WTC11 (cell line): ENCODE measurements at regions not wholly inside any gene's neighbourhood (a gene's known extent, or its start where the extent isn't known, plus 50 kb on each side); places are given as distances from the start of the nearest gene placed in this dataset.

Source experiments
- ATAC-seq: fragments of 200-7000 bp; cut with Tn5 transposase; 2 replicates; pipeline ENCODE4 v1.10.0; 2021; ENCODE audit warnings: mild to moderate bottlenecking, moderate library complexity
- CTCF ChIA-PET: fragments of 300-600 bp; sonication (Branson Sonifier 250); formaldehyde crosslinking; loops from one replicate; lab custom pipeline; 2021; ENCODE audit warnings: antibody characterized with exemption; lab: Charles Lee
- POLR2A ChIA-PET: fragments of 350-600 bp; sonication (Branson Sonifier 250); formaldehyde crosslinking; loops from one replicate; lab custom pipeline; 2021; ENCODE audit warnings: antibody characterized with exemption; lab: Charles Lee
- DNase-seq: peaks from one replicate; pipeline ENCODE4 v3.0.0; 2021; ENCODE audit warnings: low spot score
- H3K27ac Mint-ChIP-seq: 2 replicates; pipeline ENCODE4 v1.8.0; 2021; ENCODE audit warnings: mixed read lengths
- H3K27me3 Mint-ChIP-seq: 2 replicates; pipeline ENCODE4 v1.8.0; 2021; ENCODE audit warnings: low read depth, mild to moderate bottlenecking, moderate library complexity, mixed read lengths
- H3K36me3 Mint-ChIP-seq: 2 replicates; pipeline ENCODE4 v1.8.0; 2021; ENCODE audit warnings: mixed read lengths
- H3K4me1 Mint-ChIP-seq: 2 replicates; pipeline ENCODE4 v1.8.0; 2022; ENCODE audit warnings: mixed read lengths
- H3K4me3 Mint-ChIP-seq: 2 replicates; pipeline ENCODE4 v1.8.0; 2021; ENCODE audit warnings: mild to moderate bottlenecking, moderate library complexity, mixed read lengths
- H3K9me3 Mint-ChIP-seq: 2 replicates; pipeline ENCODE4 v1.8.0; 2021; ENCODE audit warnings: mixed read lengths
- CBFB ChIP-seq: sonication (generic); formaldehyde crosslinking; IDR thresholded peaks from 2 replicates; pipeline ENCODE4 v1.8.1; 2022; ENCODE audit warnings: mild to moderate bottlenecking, low read depth, missing genetic modification reagents
- CREM ChIP-seq: sonication (generic); formaldehyde crosslinking; IDR thresholded peaks from 2 replicates; pipeline ENCODE4 v1.8.1; 2022; ENCODE audit warnings: mild to moderate bottlenecking, missing genetic modification reagents, moderate library complexity
- ETV6 ChIP-seq: sonication (generic); formaldehyde crosslinking; IDR thresholded peaks from 2 replicates; pipeline ENCODE4 v1.8.1; 2022; ENCODE audit warnings: mild to moderate bottlenecking, missing genetic modification reagents
- FOXP1 ChIP-seq: sonication (generic); formaldehyde crosslinking; IDR thresholded peaks from 2 replicates; pipeline ENCODE4 v1.8.0; 2022; ENCODE audit warnings: missing genetic modification reagents, mild to moderate bottlenecking, moderate library complexity, borderline replicate concordance
- IRF2 ChIP-seq: sonication (generic); formaldehyde crosslinking; IDR thresholded peaks from 2 replicates; pipeline ENCODE4 v1.8.0; 2022; ENCODE audit warnings: low read depth, missing genetic modification reagents, borderline replicate concordance
- JAZF1 ChIP-seq: fragments of 250-450 bp; sonication (Bioruptor Pico); IDR thresholded peaks from 2 replicates; pipeline ENCODE4 v1.9.0; 2021; ENCODE audit warnings: moderate library complexity, mild to moderate bottlenecking, inconsistent platforms
- MYBL2 ChIP-seq: sonication (generic); formaldehyde crosslinking; IDR thresholded peaks from 2 replicates; pipeline ENCODE4 v1.8.1; 2023; ENCODE audit warnings: mild to moderate bottlenecking, moderate library complexity, missing genetic modification reagents
- NFATC4 ChIP-seq: fragments of 250-450 bp; sonication (Bioruptor Pico); IDR thresholded peaks from 2 replicates; pipeline ENCODE4 v1.9.0; 2021; ENCODE audit warnings: mild to moderate bottlenecking
- NFYB ChIP-seq: sonication (generic); formaldehyde crosslinking; conservative IDR thresholded peaks from 2 replicates; pipeline ENCODE4 v1.8.0; 2022; ENCODE audit warnings: low read depth, missing genetic modification reagents
- NR2C2 ChIP-seq: sonication (generic); formaldehyde crosslinking; IDR thresholded peaks from 2 replicates; pipeline ENCODE4 v1.8.0; 2022; ENCODE audit warnings: mild to moderate bottlenecking, missing genetic modification reagents
- OVOL2 ChIP-seq: fragments of 250-450 bp; sonication (Bioruptor Pico); IDR thresholded peaks from 2 replicates; pipeline ENCODE4 v1.9.0; 2021; ENCODE audit warnings: mild to moderate bottlenecking, borderline replicate concordance
- RORB ChIP-seq: fragments of 250-450 bp; sonication (Bioruptor Pico); IDR thresholded peaks from 2 replicates; pipeline ENCODE4 v1.9.0; 2021; ENCODE audit warnings: mild to moderate bottlenecking
- TEAD4 ChIP-seq: sonication (generic); formaldehyde crosslinking; IDR thresholded peaks from 2 replicates; pipeline ENCODE4 v1.8.0; 2022; ENCODE audit warnings: mild to moderate bottlenecking, missing genetic modification reagents
- TP53 ChIP-seq: sonication (generic); formaldehyde crosslinking; IDR thresholded peaks from 2 replicates; pipeline ENCODE4 v1.8.1; 2023; ENCODE audit warnings: mild to moderate bottlenecking, missing genetic modification reagents
- ZNF232 ChIP-seq: sonication (generic); formaldehyde crosslinking; IDR thresholded peaks from 2 replicates; pipeline ENCODE4 v1.8.0; 2022; ENCODE audit warnings: mild to moderate bottlenecking, missing genetic modification reagents
- ZNF263 ChIP-seq: sonication (generic); formaldehyde crosslinking; IDR thresholded peaks from 2 replicates; pipeline ENCODE4 v1.8.1; 2022; ENCODE audit warnings: low read depth, mild to moderate bottlenecking, moderate library complexity, missing genetic modification reagents
- TF ChIP-seq, protein P1 (sequence below): sonication (generic); formaldehyde crosslinking; IDR thresholded peaks from 2 replicates; pipeline ENCODE4 v1.8.0; 2022; ENCODE audit warnings: mild to moderate bottlenecking, missing genetic modification reagents
- TF ChIP-seq, protein P2 (sequence below): sonication (generic); formaldehyde crosslinking; IDR thresholded peaks from 2 replicates; pipeline ENCODE4 v1.8.1; 2023; ENCODE audit warnings: mild to moderate bottlenecking, missing genetic modification reagents
- TF ChIP-seq, protein P3 (sequence below): sonication (generic); formaldehyde crosslinking; conservative IDR thresholded peaks from 2 replicates; pipeline ENCODE4 v1.8.1; 2022; ENCODE audit warnings: mild to moderate bottlenecking, missing genetic modification reagents
- TF ChIP-seq, protein P4 (sequence below): fragments of 250-450 bp; sonication (Bioruptor Pico); IDR thresholded peaks from 2 replicates; pipeline ENCODE4 v1.8.0; 2021; ENCODE audit warnings: mild to moderate bottlenecking
- TF ChIP-seq, protein P5 (sequence below): sonication (generic); formaldehyde crosslinking; IDR thresholded peaks from 2 replicates; pipeline ENCODE4 v1.8.0; 2022; ENCODE audit warnings: mild to moderate bottlenecking, missing genetic modification reagents
- TF ChIP-seq, protein P6 (sequence below): sonication (generic); formaldehyde crosslinking; IDR thresholded peaks from 2 replicates; pipeline ENCODE4 v1.8.1; 2023; ENCODE audit warnings: mild to moderate bottlenecking, missing genetic modification reagents
- TF ChIP-seq, protein P7 (sequence below): fragments of 250-450 bp; sonication (Bioruptor Pico); IDR thresholded peaks from 2 replicates; pipeline ENCODE4 v1.9.0; 2021; ENCODE audit warnings: mild to moderate bottlenecking

DNA sequence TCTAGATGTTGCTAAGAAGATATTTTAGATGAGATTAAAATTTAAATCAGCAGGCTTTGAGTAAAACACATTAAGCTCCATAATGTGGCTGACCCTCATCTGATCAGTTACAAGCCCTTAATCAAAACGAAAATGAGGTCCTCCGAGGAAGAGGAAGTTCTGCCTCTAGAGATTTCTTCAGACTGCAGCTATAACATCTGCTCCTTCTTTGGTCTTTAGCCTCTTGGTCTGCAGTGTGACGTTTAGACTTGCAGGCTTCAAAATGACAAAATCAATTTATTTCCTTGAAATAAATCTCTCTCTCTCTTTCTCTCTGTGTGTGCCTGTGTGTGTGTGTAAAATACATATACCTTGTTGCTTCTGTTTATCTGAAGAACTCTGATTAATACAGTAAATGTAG is 1429.8 kb upstream of the CDH9 start:
- no peak for TF ChIP-seq CBFB (CRISPR knock-in tag)
- no peak for TF ChIP-seq CREM (CRISPR knock-in tag)
- TF ChIP-seq, protein P1, sequence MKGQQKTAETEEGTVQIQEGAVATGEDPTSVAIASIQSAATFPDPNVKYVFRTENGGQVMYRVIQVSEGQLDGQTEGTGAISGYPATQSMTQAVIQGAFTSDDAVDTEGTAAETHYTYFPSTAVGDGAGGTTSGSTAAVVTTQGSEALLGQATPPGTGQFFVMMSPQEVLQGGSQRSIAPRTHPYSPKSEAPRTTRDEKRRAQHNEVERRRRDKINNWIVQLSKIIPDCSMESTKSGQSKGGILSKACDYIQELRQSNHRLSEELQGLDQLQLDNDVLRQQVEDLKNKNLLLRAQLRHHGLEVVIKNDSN (CRISPR knock-in tag) = no peak
- TF ChIP-seq NFATC4 (CRISPR knock-in tag) = no peak
- no peak for TF ChIP-seq ZNF263 (CRISPR knock-in tag)
- no peak for TF ChIP-seq OVOL2 (CRISPR knock-in tag)
- no peak for TF ChIP-seq NFYB (CRISPR knock-in tag)
- no peak for TF ChIP-seq ZNF232
- TF ChIP-seq, protein P2, sequence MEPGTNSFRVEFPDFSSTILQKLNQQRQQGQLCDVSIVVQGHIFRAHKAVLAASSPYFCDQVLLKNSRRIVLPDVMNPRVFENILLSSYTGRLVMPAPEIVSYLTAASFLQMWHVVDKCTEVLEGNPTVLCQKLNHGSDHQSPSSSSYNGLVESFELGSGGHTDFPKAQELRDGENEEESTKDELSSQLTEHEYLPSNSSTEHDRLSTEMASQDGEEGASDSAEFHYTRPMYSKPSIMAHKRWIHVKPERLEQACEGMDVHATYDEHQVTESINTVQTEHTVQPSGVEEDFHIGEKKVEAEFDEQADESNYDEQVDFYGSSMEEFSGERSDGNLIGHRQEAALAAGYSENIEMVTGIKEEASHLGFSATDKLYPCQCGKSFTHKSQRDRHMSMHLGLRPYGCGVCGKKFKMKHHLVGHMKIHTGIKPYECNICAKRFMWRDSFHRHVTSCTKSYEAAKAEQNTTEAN (CRISPR knock-in tag) = no peak
- TF ChIP-seq ETV6 (CRISPR knock-in tag) = no peak
- TF ChIP-seq, protein P3, sequence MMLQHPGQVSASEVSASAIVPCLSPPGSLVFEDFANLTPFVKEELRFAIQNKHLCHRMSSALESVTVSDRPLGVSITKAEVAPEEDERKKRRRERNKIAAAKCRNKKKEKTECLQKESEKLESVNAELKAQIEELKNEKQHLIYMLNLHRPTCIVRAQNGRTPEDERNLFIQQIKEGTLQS (CRISPR knock-in tag) = no peak
- TF ChIP-seq, protein P4, sequence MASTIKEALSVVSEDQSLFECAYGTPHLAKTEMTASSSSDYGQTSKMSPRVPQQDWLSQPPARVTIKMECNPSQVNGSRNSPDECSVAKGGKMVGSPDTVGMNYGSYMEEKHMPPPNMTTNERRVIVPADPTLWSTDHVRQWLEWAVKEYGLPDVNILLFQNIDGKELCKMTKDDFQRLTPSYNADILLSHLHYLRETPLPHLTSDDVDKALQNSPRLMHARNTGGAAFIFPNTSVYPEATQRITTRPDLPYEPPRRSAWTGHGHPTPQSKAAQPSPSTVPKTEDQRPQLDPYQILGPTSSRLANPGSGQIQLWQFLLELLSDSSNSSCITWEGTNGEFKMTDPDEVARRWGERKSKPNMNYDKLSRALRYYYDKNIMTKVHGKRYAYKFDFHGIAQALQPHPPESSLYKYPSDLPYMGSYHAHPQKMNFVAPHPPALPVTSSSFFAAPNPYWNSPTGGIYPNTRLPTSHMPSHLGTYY (CRISPR knock-in tag) = no peak
- TF ChIP-seq MYBL2 (CRISPR knock-in tag) = no peak
- no peak for TF ChIP-seq NR2C2 (CRISPR knock-in tag)
- TF ChIP-seq TEAD4 = no peak
- TF ChIP-seq, protein P5, sequence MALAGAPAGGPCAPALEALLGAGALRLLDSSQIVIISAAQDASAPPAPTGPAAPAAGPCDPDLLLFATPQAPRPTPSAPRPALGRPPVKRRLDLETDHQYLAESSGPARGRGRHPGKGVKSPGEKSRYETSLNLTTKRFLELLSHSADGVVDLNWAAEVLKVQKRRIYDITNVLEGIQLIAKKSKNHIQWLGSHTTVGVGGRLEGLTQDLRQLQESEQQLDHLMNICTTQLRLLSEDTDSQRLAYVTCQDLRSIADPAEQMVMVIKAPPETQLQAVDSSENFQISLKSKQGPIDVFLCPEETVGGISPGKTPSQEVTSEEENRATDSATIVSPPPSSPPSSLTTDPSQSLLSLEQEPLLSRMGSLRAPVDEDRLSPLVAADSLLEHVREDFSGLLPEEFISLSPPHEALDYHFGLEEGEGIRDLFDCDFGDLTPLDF (CRISPR knock-in tag) = no peak
- TF ChIP-seq RORB (CRISPR knock-in tag) = no peak
- TF ChIP-seq, protein P6, sequence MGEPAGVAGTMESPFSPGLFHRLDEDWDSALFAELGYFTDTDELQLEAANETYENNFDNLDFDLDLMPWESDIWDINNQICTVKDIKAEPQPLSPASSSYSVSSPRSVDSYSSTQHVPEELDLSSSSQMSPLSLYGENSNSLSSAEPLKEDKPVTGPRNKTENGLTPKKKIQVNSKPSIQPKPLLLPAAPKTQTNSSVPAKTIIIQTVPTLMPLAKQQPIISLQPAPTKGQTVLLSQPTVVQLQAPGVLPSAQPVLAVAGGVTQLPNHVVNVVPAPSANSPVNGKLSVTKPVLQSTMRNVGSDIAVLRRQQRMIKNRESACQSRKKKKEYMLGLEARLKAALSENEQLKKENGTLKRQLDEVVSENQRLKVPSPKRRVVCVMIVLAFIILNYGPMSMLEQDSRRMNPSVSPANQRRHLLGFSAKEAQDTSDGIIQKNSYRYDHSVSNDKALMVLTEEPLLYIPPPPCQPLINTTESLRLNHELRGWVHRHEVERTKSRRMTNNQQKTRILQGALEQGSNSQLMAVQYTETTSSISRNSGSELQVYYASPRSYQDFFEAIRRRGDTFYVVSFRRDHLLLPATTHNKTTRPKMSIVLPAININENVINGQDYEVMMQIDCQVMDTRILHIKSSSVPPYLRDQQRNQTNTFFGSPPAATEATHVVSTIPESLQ (CRISPR knock-in tag) = no peak
- no peak for TF ChIP-seq IRF2
- TF ChIP-seq JAZF1 (CRISPR knock-in tag) = no peak
- CTCF ChIA-PET = no interaction called here
- DNase-seq (no peak), ATAC-seq (no peak)
- H3K4me3 Mint-ChIP-seq = no peak overlapping the region
- POLR2A ChIA-PET = no interaction called here
- peaks cover 10% of the 10 kb centered on the region for H3K9me3 Mint-ChIP-seq
- no peaks in the 10 kb centered on the region for H3K4me1 Mint-ChIP-seq
- no peaks in the 10 kb centered on the region for H3K27me3 Mint-ChIP-seq
- no peak overlapping the region for H3K27ac Mint-ChIP-seq
- no peaks in the 10 kb centered on the region for H3K36me3 Mint-ChIP-seq

DNA sequence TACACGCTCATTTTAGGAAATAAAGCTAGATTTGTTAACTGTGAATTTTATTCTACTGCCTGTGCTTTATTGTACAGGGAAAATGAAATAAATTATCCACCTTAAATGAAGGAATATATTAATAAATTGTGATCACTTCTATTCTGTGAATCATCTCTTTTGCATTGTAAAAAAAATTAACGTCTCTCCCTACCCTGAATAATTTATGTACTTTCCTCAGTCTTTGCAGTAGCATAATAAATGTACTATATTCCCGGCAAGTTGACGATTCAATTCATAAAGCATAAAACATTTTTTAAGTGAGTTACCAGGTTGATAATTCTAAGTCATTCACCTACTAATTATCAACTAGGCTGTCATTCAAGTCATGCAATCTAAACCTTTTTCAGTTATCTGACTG is 1425.3 kb upstream of the CDH9 start:
- no peak overlapping the region for H3K4me3 Mint-ChIP-seq
- CTCF ChIA-PET = no interaction called here
- TF ChIP-seq, protein P7, sequence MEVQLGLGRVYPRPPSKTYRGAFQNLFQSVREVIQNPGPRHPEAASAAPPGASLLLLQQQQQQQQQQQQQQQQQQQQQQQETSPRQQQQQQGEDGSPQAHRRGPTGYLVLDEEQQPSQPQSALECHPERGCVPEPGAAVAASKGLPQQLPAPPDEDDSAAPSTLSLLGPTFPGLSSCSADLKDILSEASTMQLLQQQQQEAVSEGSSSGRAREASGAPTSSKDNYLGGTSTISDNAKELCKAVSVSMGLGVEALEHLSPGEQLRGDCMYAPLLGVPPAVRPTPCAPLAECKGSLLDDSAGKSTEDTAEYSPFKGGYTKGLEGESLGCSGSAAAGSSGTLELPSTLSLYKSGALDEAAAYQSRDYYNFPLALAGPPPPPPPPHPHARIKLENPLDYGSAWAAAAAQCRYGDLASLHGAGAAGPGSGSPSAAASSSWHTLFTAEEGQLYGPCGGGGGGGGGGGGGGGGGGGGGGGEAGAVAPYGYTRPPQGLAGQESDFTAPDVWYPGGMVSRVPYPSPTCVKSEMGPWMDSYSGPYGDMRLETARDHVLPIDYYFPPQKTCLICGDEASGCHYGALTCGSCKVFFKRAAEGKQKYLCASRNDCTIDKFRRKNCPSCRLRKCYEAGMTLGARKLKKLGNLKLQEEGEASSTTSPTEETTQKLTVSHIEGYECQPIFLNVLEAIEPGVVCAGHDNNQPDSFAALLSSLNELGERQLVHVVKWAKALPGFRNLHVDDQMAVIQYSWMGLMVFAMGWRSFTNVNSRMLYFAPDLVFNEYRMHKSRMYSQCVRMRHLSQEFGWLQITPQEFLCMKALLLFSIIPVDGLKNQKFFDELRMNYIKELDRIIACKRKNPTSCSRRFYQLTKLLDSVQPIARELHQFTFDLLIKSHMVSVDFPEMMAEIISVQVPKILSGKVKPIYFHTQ (CRISPR knock-in tag) = no peak
- no peak for TF ChIP-seq FOXP1 (CRISPR knock-in tag)
- TF ChIP-seq TP53 (CRISPR knock-in tag) = no peak

More for the DNA sequence above, 1425.3 kb upstream of the CDH9 start:
- ATAC-seq = no peak
- H3K4me1 Mint-ChIP-seq = no peaks in the 10 kb centered on the region
- H3K27ac Mint-ChIP-seq = no peak overlapping the region
- H3K36me3 Mint-ChIP-seq = no peaks in the 10 kb centered on the region
- POLR2A ChIA-PET = no interaction called here
- no peak for DNase-seq
- H3K27me3 Mint-ChIP-seq = no peaks in the 10 kb centered on the region
- H3K9me3 Mint-ChIP-seq = peaks cover 5% of the 10 kb centered on the region; the same call in 1 of the 2 replicates
